HG03460 (cell line): ENCODE measurements at regions not wholly inside any gene's neighbourhood (a gene's known extent, or its start where the extent isn't known, plus 50 kb on each side); places are given as distances from the start of the nearest gene placed in this dataset.
"Not testable (repeated sequence)": the region's sequence is repeated elsewhere in the genome, so short reads cannot be mapped to it uniquely, and the experiment has no call there.

Experiments used
- ATAC-seq: cut with Tn5 transposase; IDR thresholded peaks from one replicate; pipeline ENCODE4 v1.9.1; 2021; ENCODE audit not compliant: unreplicated experiment

DNA sequence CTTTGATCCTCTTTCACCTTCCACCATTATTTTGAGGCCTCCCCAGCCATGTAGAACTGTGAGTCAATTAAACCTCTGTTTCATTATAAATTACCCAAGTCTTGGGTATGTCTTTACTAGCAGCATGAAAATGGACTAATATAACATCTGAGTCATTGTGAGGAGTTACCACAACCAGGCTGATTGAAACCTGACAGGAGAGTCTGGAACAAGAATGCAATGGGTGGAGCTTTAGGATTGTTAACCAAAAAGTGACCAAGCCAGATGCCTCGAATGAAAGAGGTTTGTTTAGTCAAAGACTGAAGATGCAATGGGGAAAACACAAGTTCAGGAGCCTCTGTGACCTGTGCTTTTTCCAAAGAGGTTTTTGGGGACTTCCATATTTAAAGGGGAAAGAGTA, 659.0 kb downstream of the SLITRK6 start:
- no peak for ATAC-seq

GRCh38 chr13:85137516-85137915, 661.7 kb downstream of the SLITRK6 start:
- no peak for ATAC-seq

- no peak for ATAC-seq
Observed at GRCh38 chr13:85132986-85133385, 666.2 kb downstream of the SLITRK6 start.

GRCh38 chr13:85123501-85123900, 675.7 kb downstream of the SLITRK6 start:
- not testable (repeated sequence) for ATAC-seq

- ATAC-seq = no peak
Observed at GRCh38 chr13:85108356-85108755, 690.9 kb downstream of the SLITRK6 start.

DNA sequence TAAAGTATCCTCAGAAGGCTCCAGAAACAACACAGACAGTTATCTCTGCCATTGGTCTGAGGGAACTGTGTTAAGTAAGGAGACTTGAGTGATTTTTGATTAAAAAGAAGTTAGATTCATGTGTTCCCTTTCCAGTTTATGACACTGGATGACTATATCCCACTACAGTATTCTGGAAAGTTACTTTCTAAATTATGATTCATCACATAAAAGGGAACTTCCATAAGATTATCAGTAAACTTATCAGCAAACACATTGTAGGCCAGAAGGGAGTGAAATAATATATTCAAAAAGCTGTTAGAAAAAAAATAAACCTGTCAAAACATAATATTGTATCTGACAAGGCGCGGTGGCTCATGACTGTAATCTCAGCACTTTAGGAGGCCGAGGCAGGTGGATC, 700.0 kb downstream of the SLITRK6 start:
- no peak for ATAC-seq

DNA sequence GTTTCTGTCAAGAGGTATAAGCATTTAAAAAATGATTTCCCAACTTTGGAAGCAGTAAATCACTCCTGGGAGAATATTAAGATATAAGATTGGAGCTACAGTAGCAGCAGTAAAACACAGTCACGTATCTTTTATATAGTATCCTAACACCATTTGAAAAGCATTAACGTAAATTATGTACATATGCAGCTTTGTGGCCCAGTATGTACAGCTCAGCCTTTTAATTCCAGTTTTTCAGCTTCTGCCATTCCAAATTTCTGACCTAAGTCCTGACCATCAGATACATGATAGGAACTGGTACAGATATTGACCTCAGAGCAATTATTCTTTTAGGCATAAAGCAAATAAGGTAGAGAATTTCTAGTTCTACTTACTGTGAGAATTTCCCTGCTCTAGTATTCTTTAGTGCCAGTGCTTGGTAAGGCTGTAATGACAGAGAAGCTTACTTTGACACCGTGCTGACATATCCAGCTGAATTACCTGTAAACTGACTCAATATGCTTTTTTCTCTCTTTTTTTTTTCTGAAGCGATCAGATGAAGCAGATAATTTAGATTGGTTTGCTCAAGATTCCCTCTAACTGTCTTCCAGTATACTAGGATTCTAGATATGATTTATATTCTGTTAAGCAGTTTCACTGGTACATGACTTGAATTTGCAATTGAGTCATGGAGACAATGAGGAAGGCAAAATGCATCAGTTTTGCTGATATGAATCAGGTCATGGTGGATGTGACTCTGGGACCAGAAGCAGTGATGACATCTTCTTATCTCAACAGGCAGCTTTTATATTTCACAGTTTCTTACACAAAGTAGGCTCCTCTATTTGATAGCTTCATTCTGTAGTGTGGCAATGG, 703.6 kb downstream of the SLITRK6 start:
- no peak for ATAC-seq

- no peak for ATAC-seq
Observed at GRCh38 chr13:85093808-85094207, 705.4 kb downstream of the SLITRK6 start.

DNA sequence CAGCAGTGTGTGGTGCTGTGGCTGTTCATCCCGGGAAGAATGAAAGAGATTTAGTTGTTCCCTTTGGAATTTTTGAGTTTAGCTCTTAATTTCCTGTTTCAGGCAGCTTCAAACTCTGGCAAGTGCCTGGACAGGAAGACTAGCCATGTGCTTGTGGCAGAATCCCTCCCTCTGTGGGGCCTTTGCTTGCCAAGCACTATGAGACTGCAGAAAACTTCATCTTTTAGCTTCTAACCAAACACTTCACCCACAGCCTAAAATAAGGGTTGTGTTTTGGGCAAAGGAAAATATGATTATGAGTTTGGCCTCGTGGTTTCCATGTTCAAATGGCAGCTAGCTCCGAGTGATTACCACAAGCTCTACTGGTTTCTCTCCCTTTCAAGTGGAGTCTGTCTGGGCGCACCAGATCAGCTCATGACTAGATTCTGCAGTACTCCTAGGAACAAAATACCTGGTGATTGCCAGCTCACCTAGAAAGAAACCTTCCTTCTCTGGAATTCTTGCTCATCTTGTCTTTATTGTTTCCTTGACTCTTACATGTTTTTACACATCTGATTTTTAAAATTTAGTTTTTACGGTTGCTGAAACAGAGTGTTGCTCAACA, 707.5 kb downstream of the SLITRK6 start:
- ATAC-seq = no peak

GRCh38 chr13:85089186-85089585, 710.0 kb downstream of the SLITRK6 start:
- ATAC-seq = no peak

GRCh38 chr13:85080691-85081090, 718.5 kb downstream of the SLITRK6 start:
- ATAC-seq = no peak

GRCh38 chr13:85076343-85076742, 722.9 kb downstream of the SLITRK6 start:
- ATAC-seq = no peak

DNA sequence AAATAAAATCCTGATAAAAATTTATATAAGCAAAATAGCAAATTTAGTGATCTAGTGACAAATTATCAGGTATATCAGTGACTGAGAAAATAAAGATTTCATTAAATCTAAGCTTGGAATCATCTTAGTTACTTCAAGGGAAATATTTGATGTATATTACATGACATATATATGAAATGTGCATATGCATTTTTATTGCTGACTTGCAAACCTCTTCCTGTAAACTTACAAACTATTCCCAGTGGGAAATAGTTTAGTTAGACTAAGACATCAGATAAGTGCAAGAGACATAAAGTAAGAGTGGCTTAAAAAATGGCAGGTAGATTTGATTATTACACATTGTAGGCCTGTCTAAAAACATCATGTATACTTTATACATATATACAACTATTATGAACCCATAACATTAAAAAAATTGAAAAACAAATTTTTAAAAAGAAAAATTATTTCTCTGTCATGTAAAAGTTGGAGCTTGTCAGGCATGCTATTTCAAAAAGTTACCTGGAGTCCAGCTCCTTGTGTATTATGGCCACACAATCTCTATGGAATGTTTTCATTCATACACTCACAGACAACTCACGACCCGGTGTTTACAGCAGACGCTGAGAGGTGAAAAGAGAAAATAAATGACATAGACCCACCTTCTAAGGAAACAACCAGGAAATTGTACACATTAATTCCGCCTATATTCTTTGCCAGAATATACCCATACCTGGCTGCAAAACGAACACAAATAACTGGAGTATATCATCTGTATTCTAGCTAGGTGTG, 724.5 kb downstream of the SLITRK6 start:
- no peak for ATAC-seq

GRCh38 chr13:85068231-85068630, 731.0 kb downstream of the SLITRK6 start:
- ATAC-seq = no peak

- ATAC-seq = no peak
Observed at GRCh38 chr13:85040215-85040614, 759.0 kb downstream of the SLITRK6 start.

GRCh38 chr13:85031771-85032170, 767.4 kb downstream of the SLITRK6 start:
- no peak for ATAC-seq

- no peak for ATAC-seq
Observed at GRCh38 chr13:85028035-85028434, 771.2 kb downstream of the SLITRK6 start.

DNA sequence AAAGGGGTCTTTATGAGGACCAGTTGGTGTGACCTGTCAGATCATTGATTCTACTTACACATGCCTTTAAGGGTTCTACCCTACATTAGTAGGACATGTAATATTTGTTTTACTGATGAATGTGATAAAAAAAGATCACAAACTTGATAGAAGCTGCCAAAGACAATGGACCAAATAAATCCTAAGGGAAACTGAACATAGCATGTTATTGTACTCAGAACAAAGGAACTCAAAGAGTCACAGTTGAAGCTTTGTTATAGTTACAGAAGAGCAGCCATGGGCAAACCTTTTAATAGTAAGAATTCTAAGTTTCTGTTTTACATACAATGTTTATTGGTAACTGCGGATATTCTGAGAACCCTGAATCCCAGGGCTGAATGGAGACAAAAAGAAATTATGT, 780.1 kb downstream of the SLITRK6 start:
- ATAC-seq = no peak

DNA sequence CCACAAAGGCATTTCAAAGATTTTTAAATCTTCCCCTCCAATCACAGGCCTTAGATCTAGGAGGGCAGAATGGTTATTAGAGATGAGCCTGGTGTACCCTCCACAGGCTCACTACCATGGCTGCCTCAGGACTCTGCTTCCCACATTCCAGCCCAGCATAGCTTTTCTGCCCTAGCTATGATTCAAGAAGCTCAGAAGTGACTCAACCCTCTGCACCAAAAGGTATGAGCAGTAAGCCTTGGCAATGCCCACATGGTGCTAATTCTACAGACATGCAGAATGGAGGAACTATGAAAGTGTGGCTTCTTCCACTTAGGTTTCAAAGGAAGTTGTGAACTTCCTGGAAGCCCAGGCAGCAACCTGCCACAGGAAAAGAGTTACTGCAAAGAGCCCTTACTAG, 786.2 kb downstream of the SLITRK6 start:
- ATAC-seq = no peak

DNA sequence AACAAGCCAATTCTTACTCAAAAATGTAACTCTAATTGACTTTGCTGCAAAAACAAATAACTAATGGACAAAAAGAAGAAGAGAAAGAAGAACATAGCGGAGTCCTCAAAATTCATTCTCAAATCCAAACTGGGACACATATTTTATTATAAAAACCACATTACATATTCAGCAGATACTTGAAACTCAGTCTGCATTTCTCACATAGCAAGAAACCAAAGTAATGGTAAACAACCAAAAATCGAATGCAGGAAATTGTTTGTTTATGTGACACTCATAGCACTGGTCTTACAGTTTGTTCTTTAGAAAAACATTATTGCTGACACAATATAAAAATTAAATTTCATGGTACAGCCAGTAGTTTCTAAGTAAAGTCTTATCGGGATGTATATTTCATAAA, 789.8 kb downstream of the SLITRK6 start:
- ATAC-seq = no peak

DNA sequence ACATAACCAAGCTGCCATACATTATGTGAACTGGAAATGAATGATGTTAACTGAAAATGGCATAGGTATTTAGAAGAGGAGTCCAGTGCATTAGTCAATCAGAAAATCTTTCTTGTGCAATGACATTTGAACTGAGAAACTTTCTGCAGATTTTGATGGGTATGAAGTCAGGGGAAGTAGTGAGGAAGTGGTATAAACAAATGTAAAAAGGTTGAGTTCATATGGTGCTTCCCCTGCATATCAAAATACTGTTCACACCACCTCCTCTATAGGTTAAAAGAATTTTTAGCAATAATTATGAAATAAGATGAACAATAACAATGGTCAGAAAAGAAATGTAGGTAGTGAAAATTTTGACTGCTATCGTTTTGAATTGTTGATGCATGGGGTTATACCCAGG, 800.0 kb downstream of the SLITRK6 start:
- no peak for ATAC-seq

- ATAC-seq = no peak
Observed at GRCh38 chr13:84998681-84999080, 800.5 kb downstream of the SLITRK6 start.
